ENCODE measurements at regions not wholly inside any gene's neighbourhood (a gene's known extent, or its start where the extent isn't known, plus 50 kb on each side); places are given as distances from the start of the nearest gene placed in this dataset.
"Not testable (repeated sequence)": the region's sequence is repeated elsewhere in the genome, so short reads cannot be mapped to it uniquely, and the experiment has no call there.

DNA sequence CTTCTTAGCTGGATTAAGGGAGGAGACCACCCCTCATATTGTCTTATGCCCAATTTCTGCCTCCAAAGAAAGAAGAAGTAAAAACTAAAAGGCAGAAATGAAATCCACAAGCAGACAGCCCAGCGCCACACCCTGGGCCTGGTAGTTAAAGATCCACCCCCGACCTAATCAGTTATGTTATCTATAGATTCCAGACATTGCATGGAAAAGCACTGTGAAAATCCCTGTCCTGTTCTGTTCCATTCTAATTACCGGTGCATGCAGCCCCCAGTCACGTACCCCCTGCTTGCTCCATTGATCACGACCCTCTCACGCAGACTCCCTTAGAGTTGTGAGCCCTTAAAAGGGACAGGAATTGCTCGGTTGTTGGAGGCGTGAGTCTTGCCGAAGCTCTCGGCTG, 85.7 kb upstream of the METAP2 start:
- not testable (repeated sequence) for H3K27ac Mint-ChIP-seq

DNA sequence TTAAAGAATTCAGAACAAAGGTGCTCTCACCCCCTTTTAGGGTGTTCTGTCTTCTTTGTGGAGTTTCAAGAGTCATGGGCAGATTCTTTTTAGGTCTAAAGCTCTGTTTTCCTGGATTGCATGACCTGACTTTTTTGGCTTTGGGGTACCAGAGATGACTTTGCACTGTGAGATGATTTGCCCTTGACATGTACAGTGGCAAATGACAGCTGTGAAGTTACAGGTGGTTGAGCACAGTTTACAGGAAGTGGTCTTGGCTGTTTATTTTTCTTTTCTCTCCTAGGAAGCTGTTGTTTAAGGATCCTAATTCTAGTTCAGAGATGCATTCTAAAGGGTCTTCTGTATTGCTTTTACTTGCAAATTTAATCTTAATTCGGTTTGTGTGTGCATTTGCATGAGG, 83.8 kb upstream of the METAP2 start:
- CTCF ChIA-PET = no interaction called here
- Mint-ChIP-seq H3K36me3 (ENCODE audit: low read depth) (no peaks in the 10 kb centered on the region), H3K4me1 (no peaks in the 10 kb centered on the region), H3K9me3 (ENCODE audit: low read depth) (peaks cover 7% of the 10 kb centered on the region), H3K27me3 (no peaks in the 10 kb centered on the region), H3K4me3 (no peak overlapping the region), H3K27ac (no peak overlapping the region)
- POLR2A ChIA-PET = no interaction called here
- DNase-seq = no peak
- ATAC-seq = no peak
- intact Hi-C loops (cut with DNase I, micrococcal nuclease) = no loop called here

More for the DNA sequence above, 85.7 kb upstream of the METAP2 start:
- H3K36me3 Mint-ChIP-seq (ENCODE audit: low read depth); H3K9me3 Mint-ChIP-seq (ENCODE audit: low read depth); POLR2A ChIA-PET; H3K27me3 Mint-ChIP-seq; CTCF ChIA-PET; intact Hi-C loops (cut with DNase I, micrococcal nuclease); H3K4me1 Mint-ChIP-seq; ATAC-seq; H3K4me3 Mint-ChIP-seq; DNase-seq: not testable (repeated sequence)

- H3K4me3 Mint-ChIP-seq = no peak overlapping the region
- intact Hi-C loops (cut with DNase I, micrococcal nuclease) = no loop called here
- peaks cover 7% of the 10 kb centered on the region for H3K9me3 Mint-ChIP-seq (ENCODE audit: low read depth)
- POLR2A ChIA-PET = no interaction called here
- ATAC-seq (no peak), DNase-seq (no peak)
- CTCF ChIA-PET = no interaction called here
- no peak overlapping the region for H3K27ac Mint-ChIP-seq
- no peaks in the 10 kb centered on the region for H3K4me1 Mint-ChIP-seq
- peaks cover 7% of the 10 kb centered on the region for H3K27me3 Mint-ChIP-seq
- no peaks in the 10 kb centered on the region for H3K36me3 Mint-ChIP-seq (ENCODE audit: low read depth)
Measured at GRCh38 chr12:95390932-95391331, 83.0 kb upstream of the METAP2 start.

DNA sequence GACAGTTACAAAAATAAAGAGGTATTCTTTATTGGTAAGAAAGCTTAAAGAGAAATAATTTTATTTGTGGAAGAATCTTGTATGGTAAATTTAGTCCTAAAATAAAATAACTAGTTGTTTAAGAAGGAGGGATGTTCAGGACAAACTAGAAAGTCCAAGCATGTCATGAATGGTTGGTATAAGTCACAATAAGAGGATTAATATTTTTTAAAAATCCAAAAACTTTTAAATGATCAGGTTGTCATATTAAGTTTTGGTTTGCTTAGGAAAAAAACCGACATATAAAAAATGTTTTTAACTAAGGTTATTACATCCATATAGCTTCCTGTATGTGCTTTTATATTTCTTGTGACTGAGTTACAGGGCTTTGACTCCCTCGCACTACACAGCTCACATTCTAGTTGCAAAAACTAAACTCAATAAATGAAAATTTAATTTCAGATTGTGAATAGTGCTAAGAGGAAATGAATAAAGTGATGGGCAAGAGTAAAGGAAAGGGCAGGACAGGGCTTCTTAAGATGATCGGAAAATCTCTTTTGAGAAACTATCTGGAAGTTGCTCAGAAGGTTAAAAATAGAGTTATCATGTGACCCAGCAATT, 80.7 kb upstream of the METAP2 start:
- Mint-ChIP-seq H3K27me3 (peaks cover 9% of the 10 kb centered on the region), H3K4me3 (no peak overlapping the region), H3K36me3 (ENCODE audit: low read depth) (no peaks in the 10 kb centered on the region), H3K9me3 (ENCODE audit: low read depth) (peaks cover 7% of the 10 kb centered on the region), H3K27ac (no peak overlapping the region), H3K4me1 (peaks cover 18% of the 10 kb centered on the region)
- DNase-seq (no peak), ATAC-seq (no peak)
- intact Hi-C loops (cut with DNase I, micrococcal nuclease) = no loop called here
- POLR2A ChIA-PET = no interaction called here
- CTCF ChIA-PET = interaction anchor here (0.8 to 1.2 kb wide), 2 partner anchors 137 to 176 kb away, joined by 3 read pairs; partner anchors contain the start of gene VEZT

- Mint-ChIP-seq H3K9me3 (ENCODE audit: low read depth) (peaks cover 7% of the 10 kb centered on the region), H3K27ac (no peak overlapping the region), H3K4me3 (no peak overlapping the region), H3K4me1 (peaks cover 18% of the 10 kb centered on the region), H3K36me3 (ENCODE audit: low read depth) (no peaks in the 10 kb centered on the region), H3K27me3 (peaks cover 11% of the 10 kb centered on the region)
- CTCF ChIA-PET = no interaction called here
- intact Hi-C loops (cut with DNase I, micrococcal nuclease) = loop anchor here in 1 of 2 experiments (2.0 to 5.0 kb wide), 2 partner anchors 179 to 393 kb away; partner anchors contain the start of genes FGD6, NDUFA12 and VEZT
- DNase-seq (no peak), ATAC-seq (no peak)
- POLR2A ChIA-PET = no interaction called here
Measured at GRCh38 chr12:95395696-95396095, 78.3 kb upstream of the METAP2 start.

DNA sequence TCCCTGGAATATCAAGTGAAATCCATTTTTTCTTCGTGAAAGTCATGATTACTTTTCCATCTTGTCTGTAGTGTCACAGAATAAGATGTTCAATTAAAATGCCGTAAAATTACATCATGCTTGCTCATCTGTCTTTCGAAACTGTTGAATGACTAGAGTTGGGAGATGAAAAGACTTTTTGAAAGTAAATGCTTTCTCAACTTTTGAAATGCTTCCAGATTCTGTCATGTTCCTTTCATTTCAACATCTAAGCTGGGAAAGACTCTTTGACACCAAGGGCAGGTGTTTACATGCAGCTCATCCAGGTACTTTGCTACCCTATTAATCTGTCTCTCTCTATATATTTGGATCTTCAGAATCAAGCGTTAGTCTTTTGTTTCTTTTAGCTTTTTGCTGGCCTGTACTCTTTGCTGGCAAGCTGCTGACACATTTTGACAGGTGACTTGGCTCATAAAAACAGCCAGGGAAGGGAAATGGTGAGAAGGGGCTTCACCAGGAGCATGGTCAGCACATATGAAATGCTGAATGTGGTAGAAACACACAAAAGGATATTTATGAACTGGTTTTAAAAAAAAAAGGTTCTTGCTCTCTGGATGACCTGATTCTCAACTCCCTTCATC, 77.0 kb upstream of the METAP2 start:
- ChIA-PET POLR2A (no interaction called here), CTCF (interaction anchor here (0.6 kb wide), 1 partner anchor 436 kb away, joined by 3 read pairs; no protein-coding TSS in a partner anchor)
- intact Hi-C loops (cut with DNase I, micrococcal nuclease) = loop anchor here in 1 of 2 experiments (2.0 to 5.0 kb wide), 2 partner anchors 180 to 395 kb away; partner anchors contain the start of genes FGD6, NDUFA12 and VEZT
- H3K9me3 Mint-ChIP-seq (ENCODE audit: low read depth) = peaks cover 7% of the 10 kb centered on the region
- no peak overlapping the region for H3K4me3 Mint-ChIP-seq
- H3K4me1 Mint-ChIP-seq = peaks cover 18% of the 10 kb centered on the region
- H3K27ac Mint-ChIP-seq = peak overlapping the region; percentile 48
- H3K27me3 Mint-ChIP-seq = peaks cover 11% of the 10 kb centered on the region
- no peaks in the 10 kb centered on the region for H3K36me3 Mint-ChIP-seq (ENCODE audit: low read depth)
- DNase-seq (peak; percentile 19), ATAC-seq (peak; percentile 92)

DNA sequence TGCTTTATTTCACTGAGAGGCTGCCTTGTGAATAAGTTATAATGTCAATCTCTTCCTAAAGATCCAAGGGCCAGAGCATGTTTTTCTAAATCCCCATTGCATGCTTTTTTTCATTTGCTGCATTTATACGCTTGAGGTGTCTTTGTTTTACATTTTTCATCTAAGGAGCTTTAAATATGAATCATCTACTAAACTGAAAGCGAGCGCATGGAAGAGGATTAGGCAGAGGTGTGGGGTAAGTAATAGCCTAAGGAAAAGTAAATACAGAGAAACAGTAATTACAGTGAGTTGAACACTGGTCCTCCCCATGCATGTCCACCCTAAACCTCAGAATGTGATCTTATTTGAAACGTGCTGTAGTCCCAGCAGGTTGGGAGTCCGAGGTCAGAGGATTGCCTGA, 76.4 kb upstream of the METAP2 start:
- H3K27ac Mint-ChIP-seq = no peak overlapping the region
- CTCF ChIA-PET = no interaction called here
- intact Hi-C loops (cut with DNase I, micrococcal nuclease) = loop anchor here in 1 of 2 experiments (2.0 to 5.0 kb wide), 2 partner anchors 181 to 395 kb away; partner anchors contain the start of genes FGD6, NDUFA12 and VEZT

GRCh38 chr12:95402096-95402495, 71.9 kb upstream of the METAP2 start:
- intact Hi-C loops (cut with DNase I, micrococcal nuclease) = no loop called here
- Mint-ChIP-seq H3K4me3 (no peak overlapping the region), H3K4me1 (peaks cover 6% of the 10 kb centered on the region), H3K9me3 (ENCODE audit: low read depth) (no peaks in the 10 kb centered on the region), H3K36me3 (ENCODE audit: low read depth) (no peaks in the 10 kb centered on the region), H3K27me3 (peaks cover 5% of the 10 kb centered on the region), H3K27ac (no peak overlapping the region)
- ChIA-PET POLR2A (no interaction called here), CTCF (no interaction called here)
- DNase-seq (no peak), ATAC-seq (no peak)

More for the DNA sequence above, 76.4 kb upstream of the METAP2 start:
- H3K36me3 Mint-ChIP-seq (ENCODE audit: low read depth) = no peaks in the 10 kb centered on the region
- peaks cover 18% of the 10 kb centered on the region for H3K4me1 Mint-ChIP-seq
- H3K4me3 Mint-ChIP-seq = no peak overlapping the region
- H3K27me3 Mint-ChIP-seq = peaks cover 11% of the 10 kb centered on the region
- POLR2A ChIA-PET = no interaction called here
- H3K9me3 Mint-ChIP-seq (ENCODE audit: low read depth) = peaks cover 7% of the 10 kb centered on the region
- no peak for DNase-seq
- no peak for ATAC-seq

GRCh38 chr12:95408201-95408600, 65.8 kb upstream of the METAP2 start:
- Mint-ChIP-seq H3K27me3 (no peaks in the 10 kb centered on the region), H3K4me1 (no peaks in the 10 kb centered on the region), H3K9me3 (ENCODE audit: low read depth) (no peaks in the 10 kb centered on the region), H3K27ac (no peak overlapping the region), H3K4me3 (no peak overlapping the region), H3K36me3 (ENCODE audit: low read depth) (no peaks in the 10 kb centered on the region)
- ChIA-PET POLR2A (no interaction called here), CTCF (no interaction called here)
- intact Hi-C loops (cut with DNase I, micrococcal nuclease) = no loop called here
- ATAC-seq = no peak
- DNase-seq = no peak

DNA sequence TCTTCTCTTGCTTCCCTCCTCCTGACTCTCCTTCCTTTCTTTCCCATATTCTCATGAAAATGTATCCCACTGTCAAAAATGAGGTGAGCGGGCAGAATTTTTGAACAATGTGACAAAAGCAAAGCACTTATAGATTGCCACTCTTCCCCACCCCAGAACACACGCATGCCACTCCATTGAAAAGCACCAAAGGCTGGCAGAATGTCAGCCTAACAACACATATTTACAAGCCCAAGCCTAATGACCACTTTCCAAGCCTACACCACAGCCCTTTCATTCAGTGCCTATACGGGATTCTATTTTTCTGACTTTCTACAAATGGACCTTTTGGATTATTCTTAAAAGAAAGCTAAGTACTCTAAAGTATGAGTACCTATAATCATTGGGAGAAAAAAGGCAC, 62.9 kb upstream of the METAP2 start:
- H3K4me3 Mint-ChIP-seq = no peak overlapping the region
- no peak for DNase-seq
- ChIA-PET POLR2A (no interaction called here), CTCF (interaction anchor here (0.6 kb wide), 1 partner anchor 8 kb away, joined by 4 read pairs; no protein-coding TSS in a partner anchor)
- no peak overlapping the region for H3K27ac Mint-ChIP-seq
- no peaks in the 10 kb centered on the region for H3K27me3 Mint-ChIP-seq
- H3K36me3 Mint-ChIP-seq (ENCODE audit: low read depth) = no peaks in the 10 kb centered on the region
- intact Hi-C loops (cut with DNase I, micrococcal nuclease) = no loop called here
- no peaks in the 10 kb centered on the region for H3K4me1 Mint-ChIP-seq
- no peaks in the 10 kb centered on the region for H3K9me3 Mint-ChIP-seq (ENCODE audit: low read depth)
- no peak for ATAC-seq

DNA sequence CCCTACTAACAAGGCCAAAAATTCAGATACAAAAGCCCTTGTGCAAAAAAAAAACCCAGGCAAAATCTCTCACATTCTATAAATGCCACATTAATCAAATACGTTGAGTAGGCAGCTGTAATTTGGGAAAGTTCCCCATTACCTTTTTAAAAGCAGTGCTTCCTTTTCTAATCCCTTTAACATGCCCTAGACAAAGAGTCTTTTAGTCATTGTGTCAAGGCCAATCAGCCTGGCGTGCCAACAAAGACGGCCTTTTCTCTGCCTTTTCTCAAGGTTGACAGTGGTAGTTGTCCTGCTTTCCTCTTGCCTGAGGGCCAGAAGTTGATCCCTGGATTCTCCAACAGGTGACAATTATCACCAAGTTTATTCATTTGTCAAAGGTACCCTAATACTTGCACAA, 62.5 kb upstream of the METAP2 start:
- Mint-ChIP-seq H3K27me3 (no peaks in the 10 kb centered on the region), H3K4me1 (no peaks in the 10 kb centered on the region), H3K36me3 (ENCODE audit: low read depth) (no peaks in the 10 kb centered on the region), H3K4me3 (no peak overlapping the region), H3K27ac (no peak overlapping the region), H3K9me3 (ENCODE audit: low read depth) (no peaks in the 10 kb centered on the region)
- intact Hi-C loops (cut with DNase I, micrococcal nuclease) = no loop called here
- POLR2A ChIA-PET = no interaction called here
- no peak for ATAC-seq
- DNase-seq = no peak
- CTCF ChIA-PET = interaction anchor here (0.6 kb wide), 2 partner anchors 9 to 163 kb away, joined by 4 read pairs; no protein-coding TSS in a partner anchor

Data from activated CD4-positive, alpha-beta T cell treated with anti-CD3 and anti-CD28 coated beads for 36 hours (primary cell).